GM08714 (cell line): ENCODE measurements at regions not wholly inside any gene's neighbourhood (a gene's known extent, or its start where the extent isn't known, plus 50 kb on each side); places are given as distances from the start of the nearest gene placed in this dataset.
"Not testable (repeated sequence)": the region's sequence is repeated elsewhere in the genome, so short reads cannot be mapped to it uniquely, and the experiment has no call there.

ENCODE experiments used
- H3K4me3 ChIP-seq: fragments of 200-500 bp; sonication (Bioruptor generic); 2 replicates; pipeline ENCODE4 v1.5.1; 2014; ENCODE audit warnings: mild to moderate bottlenecking, low read length, inconsistent platforms
- ZNF274 ChIP-seq: IDR thresholded peaks from 2 replicates; pipeline ENCODE4 v1.6.1; 2012; ENCODE audit warnings: mild to moderate bottlenecking, low read depth, low read length

DNA sequence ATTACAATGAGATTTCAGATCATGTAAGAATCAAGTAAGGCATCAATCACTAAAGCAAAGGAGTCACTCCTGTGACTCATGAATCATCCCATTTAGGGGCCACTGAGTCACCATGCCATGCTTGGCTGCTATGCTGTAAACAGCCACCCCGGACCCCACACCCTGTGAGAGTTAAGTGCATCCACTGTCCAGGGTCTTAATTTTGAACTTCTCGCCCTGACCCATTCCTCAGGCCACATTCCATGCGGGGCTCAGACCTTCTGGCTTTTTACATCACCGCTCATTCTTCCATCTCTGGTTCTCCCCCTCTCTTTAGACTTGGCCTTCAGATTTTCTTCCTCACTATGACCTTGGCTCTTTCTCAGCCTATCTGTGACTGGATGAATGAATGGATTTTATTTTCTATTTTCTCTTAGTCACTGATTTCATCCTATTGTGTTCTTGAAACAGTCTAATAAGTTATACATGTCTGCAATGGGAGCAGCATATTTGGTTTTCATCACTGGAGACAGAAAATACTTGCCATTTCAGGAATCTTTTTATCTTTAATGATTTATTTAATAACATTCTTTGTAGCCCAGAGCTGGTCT, 239.6 kb downstream of the SKIDA1 start:
- TF ChIP-seq ZNF274 = no peak
- H3K4me3 ChIP-seq = no peak overlapping the region

GRCh38 chr10:21285207-21285606, 240.3 kb downstream of the SKIDA1 start:
- no peak overlapping the region for H3K4me3 ChIP-seq
- no peak for TF ChIP-seq ZNF274

- H3K4me3 ChIP-seq = no peak overlapping the region
- no peak for TF ChIP-seq ZNF274
Observed at GRCh38 chr10:21284301-21284700, 241.2 kb downstream of the SKIDA1 start.

- H3K4me3 ChIP-seq = not testable (repeated sequence)
Observed at GRCh38 chr10:21283053-21283452, 242.4 kb downstream of the SKIDA1 start.

- no peak overlapping the region for H3K4me3 ChIP-seq
- no peak for TF ChIP-seq ZNF274
Observed at GRCh38 chr10:21281765-21282484, 243.6 kb downstream of the SKIDA1 start.

- TF ChIP-seq ZNF274 = no peak
- no peak overlapping the region for H3K4me3 ChIP-seq
Observed at GRCh38 chr10:21280971-21281572, 244.4 kb downstream of the SKIDA1 start.

DNA sequence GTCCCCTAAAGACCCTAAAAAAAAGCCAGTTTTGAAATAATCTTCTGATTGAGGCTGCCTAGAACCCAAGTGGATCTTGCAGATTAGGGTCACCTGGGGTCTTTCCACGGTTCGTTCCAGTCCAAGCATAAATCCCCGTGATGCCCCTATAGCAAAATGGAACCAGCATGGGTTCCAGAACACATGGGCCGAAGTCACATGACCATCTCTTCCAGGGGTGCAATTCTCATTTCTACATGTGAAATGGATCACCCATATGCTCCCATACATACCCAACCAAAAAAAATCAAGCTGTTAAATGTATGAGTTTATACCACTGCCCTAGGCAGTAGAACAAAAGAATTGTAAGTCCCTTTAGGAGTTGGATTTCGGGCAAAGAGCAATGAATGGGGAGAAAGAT, 245.4 kb downstream of the SKIDA1 start:
- TF ChIP-seq ZNF274 = no peak
- H3K4me3 ChIP-seq = no peak overlapping the region

DNA sequence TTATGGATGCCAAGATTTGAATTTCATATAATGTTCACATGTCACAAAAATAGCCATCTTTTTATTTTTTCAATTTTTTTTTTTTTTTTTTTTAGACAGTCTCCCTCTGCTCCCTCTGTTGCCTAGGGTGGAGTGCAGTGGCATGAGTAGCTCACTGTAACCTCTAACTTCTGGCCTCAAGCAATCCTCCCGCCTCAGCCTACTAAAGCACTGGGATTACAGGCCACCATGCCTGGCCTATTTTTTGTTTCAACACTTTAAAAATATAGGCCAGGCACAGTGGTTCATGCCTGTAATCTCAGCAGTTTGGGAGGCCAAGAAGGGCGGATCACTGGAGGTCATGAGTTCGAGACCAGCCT, 246.3 kb downstream of the SKIDA1 start:
- TF ChIP-seq ZNF274 = no peak
- no peak overlapping the region for H3K4me3 ChIP-seq

- TF ChIP-seq ZNF274 = no peak
- H3K4me3 ChIP-seq = no peak overlapping the region
Observed at GRCh38 chr10:21278491-21279216, 246.8 kb downstream of the SKIDA1 start.

- no peak for TF ChIP-seq ZNF274
- H3K4me3 ChIP-seq = no peak overlapping the region
Observed at GRCh38 chr10:21273400-21273968, 252.0 kb downstream of the SKIDA1 start.

- TF ChIP-seq ZNF274 = no peak
- no peak overlapping the region for H3K4me3 ChIP-seq
Observed at GRCh38 chr10:21272643-21273399, 252.7 kb downstream of the SKIDA1 start.

- no peak for TF ChIP-seq ZNF274
- no peak overlapping the region for H3K4me3 ChIP-seq
Observed at GRCh38 chr10:21270976-21271375, 254.5 kb downstream of the SKIDA1 start.

DNA sequence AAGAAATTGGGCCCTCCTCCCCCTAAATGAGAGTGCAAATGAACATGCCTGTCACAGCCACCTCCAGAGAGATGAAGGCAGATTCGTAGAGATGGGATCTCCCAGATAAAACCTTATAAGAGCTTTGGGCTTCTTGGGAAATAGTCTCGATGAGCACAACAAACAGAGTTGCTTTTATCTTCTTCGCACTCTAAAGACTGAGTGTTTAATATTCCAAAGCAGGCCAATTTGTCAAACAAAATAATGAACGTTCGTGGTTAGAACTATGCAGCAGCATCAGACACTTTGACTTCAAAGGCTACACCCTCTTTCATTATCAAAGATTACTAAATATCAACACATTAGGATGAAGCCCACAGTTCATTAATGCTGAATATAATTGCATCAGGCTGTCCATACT, 256.2 kb downstream of the SKIDA1 start:
- no peak overlapping the region for H3K4me3 ChIP-seq
- no peak for TF ChIP-seq ZNF274

DNA sequence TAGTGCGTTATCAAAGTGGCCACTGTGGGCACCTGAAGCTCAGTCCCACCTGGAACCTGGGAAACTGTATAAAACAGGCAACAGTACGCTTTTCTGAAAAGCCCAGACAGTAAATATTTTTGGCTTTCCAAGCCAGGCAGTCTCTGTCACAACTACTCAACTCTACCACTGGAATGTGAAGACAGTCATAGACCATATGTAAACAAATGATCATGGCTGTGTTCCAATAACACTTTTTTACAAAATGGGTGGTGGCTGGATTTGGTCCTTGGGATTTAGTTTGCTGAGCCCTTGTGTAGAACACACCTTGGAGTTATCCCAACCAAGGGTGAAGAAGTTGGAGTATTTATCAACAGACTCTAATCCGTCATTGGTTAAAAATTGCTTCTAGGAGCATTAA, 259.9 kb downstream of the SKIDA1 start:
- H3K4me3 ChIP-seq = no peak overlapping the region
- no peak for TF ChIP-seq ZNF274

DNA sequence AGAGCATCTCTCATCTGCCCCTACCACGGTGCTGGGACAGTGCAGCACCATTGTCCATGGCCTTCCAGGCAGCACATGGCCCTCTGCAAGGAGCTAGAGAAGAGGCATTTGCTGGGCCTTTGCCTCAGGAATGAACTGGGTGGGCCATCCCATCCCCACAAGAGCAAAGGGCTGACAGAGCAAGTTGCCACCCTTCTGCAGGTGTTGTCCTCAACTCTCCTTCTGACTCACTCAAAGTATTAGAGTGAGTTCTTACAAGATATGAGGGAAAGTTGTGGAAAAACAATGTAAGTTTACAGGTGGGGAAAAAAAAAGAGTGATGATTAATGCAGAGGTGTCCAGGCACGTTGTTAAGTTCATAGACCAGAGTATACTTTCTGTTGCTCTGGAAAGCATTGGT, 261.2 kb downstream of the SKIDA1 start:
- H3K4me3 ChIP-seq = no peak overlapping the region
- TF ChIP-seq ZNF274 = no peak
